ENCODE measurements at regions not wholly inside any gene's neighbourhood (a gene's known extent, or its start where the extent isn't known, plus 50 kb on each side); places are given as distances from the start of the nearest gene placed in this dataset.

GRCh38 chr22:48943567-48944432 lies 883.9 kb downstream of the BRD1 start (continued):
- no peak for TF ChIP-seq ZFYVE20 (CRISPR knock-in tag; IDR thresholded peaks at IDR 0.05; ENCODE audit: borderline replicate concordance, low read depth)
- TF ChIP-seq MEF2D (CRISPR knock-in tag; IDR thresholded peaks at IDR 0.05): peak; percentile 74
- TF ChIP-seq ZBTB4 (CRISPR knock-in tag; IDR thresholded peaks at IDR 0.05; ENCODE audit: borderline replicate concordance): no peak
- no peak for TF ChIP-seq E2F1 (CRISPR knock-in tag; IDR thresholded peaks at IDR 0.05)
- TF ChIP-seq RORA (CRISPR knock-in tag; IDR thresholded peaks at IDR 0.05): no peak
- no peak for TF ChIP-seq AKNA (CRISPR knock-in tag; IDR thresholded peaks at IDR 0.05; ENCODE audit: borderline replicate concordance)
- peak; percentile 52; the same call in 1 of the 2 replicates for TF ChIP-seq ZBTB3 (CRISPR knock-in tag; IDR thresholded peaks at IDR 0.05; ENCODE audit: borderline replicate concordance, low read depth)
- peak; percentile 79 for TF ChIP-seq CREB1 (IDR thresholded peaks at IDR 0.05)
- no peak for TF ChIP-seq CREB1 (CRISPR knock-in tag; IDR thresholded peaks at IDR 0.05)
- no peak for TF ChIP-seq TBX3 (IDR thresholded peaks at IDR 0.05; ENCODE audit: borderline replicate concordance)
- no peak for TF ChIP-seq HNRNPK (IDR thresholded peaks at IDR 0.05; ENCODE audit: low read depth, low read length, poor library complexity, severe bottlenecking)
- TF ChIP-seq ZNF672 (CRISPR knock-in tag; IDR thresholded peaks at IDR 0.05): no peak
- TF ChIP-seq ZNF501 (CRISPR knock-in tag; IDR thresholded peaks at IDR 0.05): peak; percentile 47
- TF ChIP-seq ZMAT3 (CRISPR knock-in tag; conservative IDR thresholded peaks at IDR 0.05): peak; percentile 85; the same call in 1 of the 2 replicates
- no peak for TF ChIP-seq ZNF562 (CRISPR knock-in tag; IDR thresholded peaks at IDR 0.05; ENCODE audit: borderline replicate concordance)
- no peak for TF ChIP-seq ZMAT5 (CRISPR knock-in tag; IDR thresholded peaks at IDR 0.05; ENCODE audit: borderline replicate concordance, low read depth)
- TF ChIP-seq HES4 (CRISPR knock-in tag; IDR thresholded peaks at IDR 0.05; ENCODE audit: borderline replicate concordance): no peak

Measured in HepG2 (cell line).